ENCODE measurements at regions not wholly inside any gene's neighbourhood (a gene's known extent, or its start where the extent isn't known, plus 50 kb on each side); places are given as distances from the start of the nearest gene placed in this dataset.
"Not testable (repeated sequence)": the region's sequence is repeated elsewhere in the genome, so short reads cannot be mapped to it uniquely, and the experiment has no call there.

DNA sequence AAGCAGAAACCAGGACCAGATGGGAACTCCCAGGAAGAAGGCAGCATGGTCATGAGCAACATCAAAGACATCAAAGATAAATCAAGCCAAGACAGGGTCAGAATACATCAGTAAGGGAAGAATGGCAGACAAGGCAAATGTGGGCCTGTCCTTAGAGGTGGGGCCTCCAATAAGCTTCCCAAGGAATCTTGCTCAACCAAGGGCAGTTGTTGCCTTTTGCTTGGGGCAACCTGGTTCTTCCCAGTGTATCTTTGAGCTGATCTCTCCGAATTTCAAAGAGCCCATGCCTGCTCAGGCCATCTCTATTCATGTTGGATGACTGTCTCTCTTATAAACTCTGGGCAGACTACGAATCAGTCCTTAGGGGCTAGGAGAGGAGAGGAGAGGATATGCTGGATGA, 68.4 kb upstream of the HABP2 start:
- no peak overlapping the region for H3K4me3 ChIP-seq (ENCODE audit: low read depth, low read length)
- H3K9ac ChIP-seq (ENCODE audit: low read depth, low read length): no peak overlapping the region
- H3K36me3 ChIP-seq (ENCODE audit: control insufficient read depth, insufficient read depth, low read length): no peaks in the 10 kb centered on the region
- peaks cover 11% of the 10 kb centered on the region for H3K9me3 ChIP-seq (ENCODE audit: control insufficient read depth, insufficient read depth, low read length)
- no peak overlapping the region for H3K27ac ChIP-seq (ENCODE audit: low read depth, low read length)
- H3K27me3 ChIP-seq (ENCODE audit: control insufficient read depth, insufficient read depth, low read length): no peaks in the 10 kb centered on the region; the same call in 1 of the 2 replicates
- H3K4me1 ChIP-seq (ENCODE audit: control insufficient read depth, insufficient read depth, low read length): no peaks in the 10 kb centered on the region

DNA sequence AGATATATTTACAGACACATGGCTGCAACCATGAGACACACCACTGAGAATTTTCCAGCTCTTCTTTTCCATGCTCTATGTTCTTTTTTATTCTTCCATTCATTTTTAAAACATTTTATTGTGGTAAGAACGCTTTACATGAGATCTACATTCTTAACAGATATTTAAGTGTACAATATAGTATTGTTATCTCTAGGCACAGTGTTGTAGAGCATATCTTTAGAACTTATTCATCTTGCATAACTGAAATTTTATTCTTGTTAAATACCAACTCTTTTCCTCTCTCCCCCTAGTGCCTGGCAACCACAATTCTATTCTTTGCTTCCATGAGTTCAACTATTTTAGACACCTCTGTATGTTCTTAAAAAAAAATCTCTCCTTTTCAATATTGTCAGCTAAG, 67.1 kb upstream of the HABP2 start:
- Histone ChIP-seq H3K36me3 (ENCODE audit: control insufficient read depth, insufficient read depth, low read length) (no peaks in the 10 kb centered on the region), H3K9me3 (ENCODE audit: control insufficient read depth, insufficient read depth, low read length) (0 out of 2 replicates have a peak, but pooled peaks cover 4% of the 10 kb centered on the region), H3K27ac (ENCODE audit: low read depth, low read length) (no peak overlapping the region), H3K4me1 (ENCODE audit: control insufficient read depth, insufficient read depth, low read length) (no peaks in the 10 kb centered on the region), H3K9ac (ENCODE audit: low read depth, low read length) (no peak overlapping the region), H3K27me3 (ENCODE audit: control insufficient read depth, insufficient read depth, low read length) (no peaks in the 10 kb centered on the region; the same call in 1 of the 2 replicates), H3K4me3 (ENCODE audit: low read depth, low read length) (no peak overlapping the region)

DNA sequence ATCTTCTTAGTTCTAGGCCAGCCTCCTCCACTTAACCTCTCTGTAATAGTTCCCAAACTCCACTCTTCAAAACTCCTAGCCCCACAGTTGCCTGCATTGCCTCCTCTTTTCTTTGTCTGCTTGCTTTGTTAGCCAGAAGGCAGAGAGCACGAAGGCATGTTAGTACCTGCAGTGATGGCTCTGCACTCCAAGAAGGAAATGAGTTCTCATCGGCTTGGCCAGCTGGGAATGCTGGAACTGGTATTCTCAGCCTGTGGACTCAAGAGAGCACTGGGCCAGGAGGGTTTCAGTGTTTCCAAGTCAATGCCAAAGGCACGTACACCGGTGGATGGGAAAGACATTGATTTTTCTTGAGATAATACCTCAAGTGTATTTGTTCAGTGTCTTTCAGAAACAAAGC, 66.3 kb upstream of the HABP2 start:
- H3K4me1 ChIP-seq (ENCODE audit: control insufficient read depth, insufficient read depth, low read length): no peaks in the 10 kb centered on the region
- H3K27me3 ChIP-seq (ENCODE audit: control insufficient read depth, insufficient read depth, low read length): no peaks in the 10 kb centered on the region; the same call in 1 of the 2 replicates
- no peak overlapping the region for H3K9ac ChIP-seq (ENCODE audit: low read depth, low read length)
- H3K9me3 ChIP-seq (ENCODE audit: control insufficient read depth, insufficient read depth, low read length): no peaks in the 10 kb centered on the region
- no peak overlapping the region for H3K27ac ChIP-seq (ENCODE audit: low read depth, low read length)
- no peak overlapping the region for H3K4me3 ChIP-seq (ENCODE audit: low read depth, low read length)
- no peaks in the 10 kb centered on the region for H3K36me3 ChIP-seq (ENCODE audit: control insufficient read depth, insufficient read depth, low read length)

DNA sequence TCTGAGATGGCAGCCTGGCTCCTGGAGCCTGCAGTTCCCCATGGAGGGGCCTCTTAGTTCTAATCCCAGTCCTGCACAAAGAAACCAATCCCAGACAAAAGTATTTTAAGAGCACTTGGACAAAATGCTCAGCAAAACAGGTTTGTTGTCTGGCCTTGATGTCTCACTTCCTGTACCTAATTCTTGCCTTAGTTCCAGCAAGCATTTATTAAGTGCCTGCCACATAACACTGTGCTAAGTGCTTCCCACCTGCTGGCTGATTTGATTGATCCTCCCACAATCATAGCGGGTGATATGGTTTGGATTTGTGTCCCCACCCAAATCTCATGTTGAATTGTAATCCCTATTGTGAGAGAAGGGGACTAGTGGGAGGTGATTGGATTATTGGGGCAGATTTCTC, 65.7 kb upstream of the HABP2 start:
- no peaks in the 10 kb centered on the region; the same call in 1 of the 2 replicates for H3K27me3 ChIP-seq (ENCODE audit: control insufficient read depth, insufficient read depth, low read length)
- no peaks in the 10 kb centered on the region for H3K4me1 ChIP-seq (ENCODE audit: control insufficient read depth, insufficient read depth, low read length)
- no peak overlapping the region for H3K4me3 ChIP-seq (ENCODE audit: low read depth, low read length)
- H3K9me3 ChIP-seq (ENCODE audit: control insufficient read depth, insufficient read depth, low read length): no peaks in the 10 kb centered on the region
- no peaks in the 10 kb centered on the region for H3K36me3 ChIP-seq (ENCODE audit: control insufficient read depth, insufficient read depth, low read length)
- H3K9ac ChIP-seq (ENCODE audit: low read depth, low read length): no peak overlapping the region
- no peak overlapping the region for H3K27ac ChIP-seq (ENCODE audit: low read depth, low read length)

DNA sequence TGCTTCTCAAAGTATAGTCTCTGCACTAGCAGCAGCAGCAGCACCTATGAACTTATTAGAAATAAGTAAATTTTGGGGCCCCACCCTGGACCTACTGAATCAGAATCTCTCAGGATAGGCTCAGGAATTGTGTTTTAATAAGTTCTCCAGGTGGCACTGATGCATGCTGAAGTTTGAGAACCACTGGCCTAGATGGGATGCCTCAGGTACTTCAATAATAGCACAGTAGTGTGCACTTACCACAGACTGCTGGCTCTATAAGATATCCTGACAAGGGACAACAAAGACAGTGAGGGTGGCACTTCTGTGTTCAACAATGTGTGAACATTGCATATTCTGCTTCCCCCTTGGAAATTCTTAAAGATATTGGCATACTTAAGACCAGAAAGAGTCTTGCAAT, 64.7 kb upstream of the HABP2 start:
- no peaks in the 10 kb centered on the region for H3K36me3 ChIP-seq (ENCODE audit: control insufficient read depth, insufficient read depth, low read length)
- no peak overlapping the region for H3K4me3 ChIP-seq (ENCODE audit: low read depth, low read length)
- no peaks in the 10 kb centered on the region for H3K4me1 ChIP-seq (ENCODE audit: control insufficient read depth, insufficient read depth, low read length)
- H3K27me3 ChIP-seq (ENCODE audit: control insufficient read depth, insufficient read depth, low read length): no peaks in the 10 kb centered on the region; the same call in 1 of the 2 replicates
- H3K27ac ChIP-seq (ENCODE audit: low read depth, low read length): no peak overlapping the region
- no peaks in the 10 kb centered on the region for H3K9me3 ChIP-seq (ENCODE audit: control insufficient read depth, insufficient read depth, low read length)
- no peak overlapping the region for H3K9ac ChIP-seq (ENCODE audit: low read depth, low read length)

DNA sequence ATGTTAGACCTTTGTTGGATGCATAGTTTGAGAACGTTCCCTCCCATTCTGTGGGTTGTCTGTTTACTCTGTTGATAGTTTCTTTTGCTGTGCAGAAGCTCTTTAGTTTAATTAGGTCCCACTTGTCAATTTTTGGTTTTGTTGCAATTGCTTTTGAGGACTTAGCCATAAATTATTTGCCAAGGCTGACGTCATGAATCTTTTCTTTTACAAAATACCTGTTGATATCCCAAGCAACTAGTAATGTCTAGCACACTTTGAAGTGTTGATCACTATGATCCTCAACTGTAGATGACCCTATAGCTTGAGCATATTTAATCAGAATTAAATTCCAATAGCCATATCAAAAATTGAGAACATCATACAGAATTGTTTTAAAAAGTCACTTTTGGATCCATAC, 63.3 kb upstream of the HABP2 start:
- not testable (repeated sequence) for H3K36me3 ChIP-seq (ENCODE audit: control insufficient read depth, insufficient read depth, low read length); H3K9ac ChIP-seq (ENCODE audit: low read depth, low read length)

DNA sequence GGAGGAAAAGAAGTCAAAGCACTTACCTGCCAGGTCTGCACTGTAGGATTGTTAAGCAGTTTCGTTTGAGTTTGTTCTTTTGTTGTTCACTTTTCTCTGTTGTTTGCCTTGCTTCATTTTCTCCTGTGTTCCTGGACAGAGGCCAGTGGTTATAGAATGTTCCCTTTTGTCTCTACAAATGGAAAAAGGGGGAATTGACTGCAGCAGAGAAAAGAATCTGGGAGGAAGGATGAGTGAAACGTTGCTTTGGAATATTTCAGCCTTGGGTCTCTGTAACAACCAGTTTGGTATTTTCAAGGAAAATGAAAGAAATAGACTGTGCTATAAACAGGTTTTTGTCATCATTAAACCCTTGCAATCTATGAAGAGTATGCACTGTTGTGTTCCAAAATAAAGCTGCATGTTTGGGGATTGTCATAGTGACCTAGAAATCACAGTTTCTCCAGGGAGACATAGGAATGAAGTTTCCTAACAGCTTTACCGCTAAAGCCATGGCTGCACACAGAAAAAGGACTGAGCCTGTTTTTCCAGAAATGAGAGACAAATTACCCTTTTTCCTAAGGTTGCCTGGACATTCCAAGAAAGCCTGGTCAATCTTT, 60.8 kb upstream of the HABP2 start:
- Histone ChIP-seq H3K36me3 (ENCODE audit: control insufficient read depth, insufficient read depth, low read length) (no peaks in the 10 kb centered on the region), H3K27me3 (ENCODE audit: control insufficient read depth, insufficient read depth, low read length) (no peaks in the 10 kb centered on the region), H3K27ac (ENCODE audit: low read depth, low read length) (no peak overlapping the region), H3K9ac (ENCODE audit: low read depth, low read length) (no peak overlapping the region), H3K9me3 (ENCODE audit: control insufficient read depth, insufficient read depth, low read length) (no peaks in the 10 kb centered on the region), H3K4me1 (ENCODE audit: control insufficient read depth, insufficient read depth, low read length) (no peaks in the 10 kb centered on the region), H3K4me3 (ENCODE audit: low read depth, low read length) (no peak overlapping the region)

More for the DNA sequence above, 63.3 kb upstream of the HABP2 start:
- H3K9me3 ChIP-seq (ENCODE audit: control insufficient read depth, insufficient read depth, low read length); H3K4me3 ChIP-seq (ENCODE audit: low read depth, low read length); H3K27me3 ChIP-seq (ENCODE audit: control insufficient read depth, insufficient read depth, low read length); H3K4me1 ChIP-seq (ENCODE audit: control insufficient read depth, insufficient read depth, low read length); H3K27ac ChIP-seq (ENCODE audit: low read depth, low read length): not testable (repeated sequence)

DNA sequence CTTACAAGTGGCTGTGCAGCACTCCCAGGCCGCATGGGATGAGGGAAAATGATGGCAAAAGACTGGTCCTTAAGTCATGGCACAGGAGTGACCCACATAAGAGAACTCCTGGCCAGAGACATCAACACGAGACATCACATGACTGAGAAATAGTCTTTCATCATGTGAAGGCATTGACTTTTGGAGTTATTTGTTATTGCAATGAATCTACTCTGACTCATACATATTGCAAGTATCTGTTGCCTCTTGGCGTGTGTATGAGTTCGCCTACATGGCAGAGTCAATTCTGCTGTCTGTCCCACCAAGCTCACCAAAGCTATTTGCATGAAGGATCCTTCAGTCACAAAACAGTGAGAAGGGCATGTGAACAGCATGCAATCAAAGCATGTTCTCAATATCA, 59.7 kb upstream of the HABP2 start:
- Histone ChIP-seq H3K9ac (ENCODE audit: low read depth, low read length) (no peak overlapping the region), H3K27ac (ENCODE audit: low read depth, low read length) (no peak overlapping the region), H3K4me1 (ENCODE audit: control insufficient read depth, insufficient read depth, low read length) (no peaks in the 10 kb centered on the region), H3K4me3 (ENCODE audit: low read depth, low read length) (no peak overlapping the region), H3K9me3 (ENCODE audit: control insufficient read depth, insufficient read depth, low read length) (no peaks in the 10 kb centered on the region), H3K27me3 (ENCODE audit: control insufficient read depth, insufficient read depth, low read length) (no peaks in the 10 kb centered on the region), H3K36me3 (ENCODE audit: control insufficient read depth, insufficient read depth, low read length) (no peaks in the 10 kb centered on the region)

DNA sequence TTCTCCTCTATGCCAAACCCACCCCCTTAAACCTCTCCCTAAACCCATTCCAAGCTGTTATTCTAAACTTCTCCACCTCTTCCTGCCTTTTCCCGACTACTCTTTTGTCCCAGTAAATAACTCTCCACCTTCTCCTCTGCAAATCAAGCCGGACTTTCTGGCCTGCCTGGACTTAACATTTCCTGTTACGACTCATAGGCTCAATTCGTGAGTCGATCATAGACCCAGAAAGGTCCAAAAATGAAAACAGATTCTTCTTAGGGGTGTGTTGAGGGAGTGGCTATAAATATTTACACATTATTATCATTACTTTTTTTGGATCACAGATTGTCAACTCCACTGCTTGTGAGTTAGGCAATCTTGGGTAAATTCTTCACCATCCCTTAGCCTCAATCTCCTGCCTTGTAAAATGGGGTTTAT, 59.0 kb upstream of the HABP2 start:
- no peaks in the 10 kb centered on the region for H3K9me3 ChIP-seq (ENCODE audit: control insufficient read depth, insufficient read depth, low read length)
- H3K4me1 ChIP-seq (ENCODE audit: control insufficient read depth, insufficient read depth, low read length): no peaks in the 10 kb centered on the region
- H3K4me3 ChIP-seq (ENCODE audit: low read depth, low read length): no peak overlapping the region
- no peak overlapping the region for H3K27ac ChIP-seq (ENCODE audit: low read depth, low read length)
- no peak overlapping the region for H3K9ac ChIP-seq (ENCODE audit: low read depth, low read length)
- no peaks in the 10 kb centered on the region for H3K36me3 ChIP-seq (ENCODE audit: control insufficient read depth, insufficient read depth, low read length)
- no peaks in the 10 kb centered on the region for H3K27me3 ChIP-seq (ENCODE audit: control insufficient read depth, insufficient read depth, low read length)

DNA sequence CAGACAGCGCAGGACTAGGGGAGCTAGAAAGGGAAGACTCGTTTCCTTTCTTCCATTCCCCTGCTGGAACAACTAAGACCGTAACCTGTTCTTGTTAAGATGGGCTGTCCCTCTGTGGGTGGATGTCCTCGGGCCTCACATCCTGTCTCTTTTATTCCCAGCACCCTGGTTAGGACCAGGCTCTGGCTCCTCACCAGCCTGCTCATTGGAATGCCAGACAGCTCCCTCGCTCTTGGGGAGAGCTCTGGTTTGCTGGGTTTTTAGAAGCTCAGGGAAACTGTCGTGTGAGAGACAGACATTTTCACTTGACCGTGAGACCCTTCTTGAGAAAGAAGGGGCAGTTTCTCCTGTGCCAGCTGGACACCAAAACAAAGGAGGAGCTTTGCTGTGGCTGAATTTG, 58.1 kb upstream of the HABP2 start:
- H3K36me3 ChIP-seq (ENCODE audit: control insufficient read depth, insufficient read depth, low read length): no peaks in the 10 kb centered on the region
- H3K4me3 ChIP-seq (ENCODE audit: low read depth, low read length): no peak overlapping the region
- no peak overlapping the region for H3K9ac ChIP-seq (ENCODE audit: low read depth, low read length)
- H3K27ac ChIP-seq (ENCODE audit: low read depth, low read length): no peak overlapping the region
- no peaks in the 10 kb centered on the region for H3K9me3 ChIP-seq (ENCODE audit: control insufficient read depth, insufficient read depth, low read length)
- H3K4me1 ChIP-seq (ENCODE audit: control insufficient read depth, insufficient read depth, low read length): no peaks in the 10 kb centered on the region
- H3K27me3 ChIP-seq (ENCODE audit: control insufficient read depth, insufficient read depth, low read length): no peaks in the 10 kb centered on the region

DNA sequence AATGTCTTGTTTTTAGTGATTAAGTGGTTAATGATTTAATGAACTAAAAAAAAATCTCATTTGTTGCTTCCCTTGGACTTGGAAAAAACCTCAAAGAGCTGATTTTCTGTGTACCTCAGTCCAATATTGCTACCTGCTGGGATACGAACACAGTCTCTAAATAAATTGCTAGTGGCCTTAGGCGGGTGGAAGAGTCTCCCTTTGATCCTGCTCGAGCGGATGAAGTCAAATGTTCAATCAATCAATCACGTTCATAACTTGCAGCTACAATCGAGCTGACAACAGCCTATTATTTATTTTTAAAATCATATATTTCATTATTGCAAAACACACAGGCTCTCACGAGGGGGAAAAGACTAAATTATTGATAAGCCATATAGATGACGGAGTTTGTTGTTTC, 57.3 kb upstream of the HABP2 start:
- Histone ChIP-seq H3K27me3 (ENCODE audit: control insufficient read depth, insufficient read depth, low read length) (no peaks in the 10 kb centered on the region), H3K9ac (ENCODE audit: low read depth, low read length) (no peak overlapping the region), H3K4me3 (ENCODE audit: low read depth, low read length) (no peak overlapping the region), H3K9me3 (ENCODE audit: control insufficient read depth, insufficient read depth, low read length) (no peaks in the 10 kb centered on the region), H3K27ac (ENCODE audit: low read depth, low read length) (no peak overlapping the region), H3K4me1 (ENCODE audit: control insufficient read depth, insufficient read depth, low read length) (no peaks in the 10 kb centered on the region), H3K36me3 (ENCODE audit: control insufficient read depth, insufficient read depth, low read length) (no peaks in the 10 kb centered on the region)
